ENCODE measurements at regions not wholly inside any gene's neighbourhood (a gene's known extent, or its start where the extent isn't known, plus 50 kb on each side); places are given as distances from the start of the nearest gene placed in this dataset.
"Not testable (repeated sequence)": the region's sequence is repeated elsewhere in the genome, so short reads cannot be mapped to it uniquely, and the experiment has no call there.

- H3K4me3 ChIP-seq (ENCODE audit: low read depth, low read length), result no peak overlapping the region
- TF ChIP-seq CTCF (IDR thresholded peaks at IDR 0.05; ENCODE audit: borderline replicate concordance, insufficient read depth, low read depth, low read length), result no peak
Observed at GRCh38 chr1:187566354-187566753, 737.6 kb downstream of the PLA2G4A start.

GRCh38 chr1:187568067-187568466 is 739.3 kb downstream of the PLA2G4A start:
- TF ChIP-seq CTCF (IDR thresholded peaks at IDR 0.05; ENCODE audit: borderline replicate concordance, insufficient read depth, low read depth, low read length), result no peak
- H3K4me3 ChIP-seq (ENCODE audit: low read depth, low read length), result no peak overlapping the region

GRCh38 chr1:187570166-187570565 is 741.4 kb downstream of the PLA2G4A start:
- H3K4me3 ChIP-seq (ENCODE audit: low read depth, low read length), result no peak overlapping the region
- TF ChIP-seq CTCF (IDR thresholded peaks at IDR 0.05; ENCODE audit: borderline replicate concordance, insufficient read depth, low read depth, low read length), result no peak

- H3K4me3 ChIP-seq (ENCODE audit: low read depth, low read length), result no peak overlapping the region
- no peak for TF ChIP-seq CTCF (IDR thresholded peaks at IDR 0.05; ENCODE audit: borderline replicate concordance, insufficient read depth, low read depth, low read length)
Observed at GRCh38 chr1:187577610-187578009, 748.9 kb downstream of the PLA2G4A start.

GRCh38 chr1:187588917-187589316 is 760.2 kb downstream of the PLA2G4A start:
- no peak overlapping the region for H3K4me3 ChIP-seq (ENCODE audit: low read depth, low read length)
- TF ChIP-seq CTCF (IDR thresholded peaks at IDR 0.05; ENCODE audit: borderline replicate concordance, insufficient read depth, low read depth, low read length), result no peak

- TF ChIP-seq CTCF (IDR thresholded peaks at IDR 0.05; ENCODE audit: borderline replicate concordance, insufficient read depth, low read depth, low read length), result no peak
- no peak overlapping the region for H3K4me3 ChIP-seq (ENCODE audit: low read depth, low read length)
Observed at GRCh38 chr1:187605736-187606135, 777.0 kb downstream of the PLA2G4A start.

- not testable (repeated sequence) for H3K4me3 ChIP-seq (ENCODE audit: low read depth, low read length)
Observed at GRCh38 chr1:187615853-187616735, 787.3 kb downstream of the PLA2G4A start.

GRCh38 chr1:187616830-187617229 is 788.1 kb downstream of the PLA2G4A start:
- not testable (repeated sequence) for H3K4me3 ChIP-seq (ENCODE audit: low read depth, low read length)

Measured in GM12875 (cell line).